ENCODE measurements at regions not wholly inside any gene's neighbourhood (a gene's known extent, or its start where the extent isn't known, plus 50 kb on each side); places are given as distances from the start of the nearest gene placed in this dataset.

DNA sequence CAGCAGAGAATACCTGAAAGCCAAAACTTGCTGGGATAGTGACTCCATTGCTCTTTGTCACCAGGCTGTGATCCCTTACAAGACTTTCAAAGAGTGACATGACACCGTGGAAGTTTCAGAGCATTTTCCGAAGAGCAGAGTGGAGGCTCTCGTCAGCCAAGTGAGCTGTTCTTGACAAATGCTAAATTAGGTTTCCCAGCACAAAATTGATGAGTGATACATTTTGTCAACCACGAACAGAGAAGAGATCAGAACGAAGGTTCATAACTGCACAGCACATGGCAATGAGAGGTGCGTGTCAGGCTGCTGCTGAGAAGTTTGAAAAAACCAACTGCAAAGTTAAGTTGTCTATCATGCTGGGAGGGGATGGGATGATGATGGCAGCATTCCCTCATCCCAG is 184.4 kb upstream of the C1orf174 start:
- no peaks in the 10 kb centered on the region for H3K4me1 Mint-ChIP-seq (ENCODE audit: insufficient read depth, unreplicated experiment)

DNA sequence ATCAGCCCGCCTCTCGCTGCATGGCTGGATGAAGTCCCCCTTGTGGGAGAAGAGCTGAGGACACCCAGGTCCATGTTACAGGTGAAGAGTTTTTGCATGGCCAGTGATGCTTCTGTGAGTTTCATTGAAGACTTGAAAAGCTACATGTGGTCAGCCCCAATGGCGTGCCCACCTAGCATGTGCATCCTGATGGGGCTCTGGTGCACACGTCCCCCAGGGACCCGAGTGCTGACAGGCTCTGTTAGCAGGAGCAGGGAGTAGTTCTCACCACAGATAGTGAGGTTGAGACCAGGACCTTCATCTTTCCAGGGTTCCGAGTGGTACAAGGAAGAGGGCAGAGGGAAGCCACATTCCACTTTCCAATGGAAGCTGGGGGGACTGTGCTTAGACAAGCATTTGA is 184.8 kb upstream of the C1orf174 start:
- BruUV-seq (replicated peaks), result no TSS peak
- intact Hi-C loops (cut with micrococcal nuclease), result no loop called here
- no peaks in the 10 kb centered on the region for H3K36me3 Mint-ChIP-seq (ENCODE audit: insufficient read depth, unreplicated experiment)
- no peaks in the 10 kb centered on the region for H3K27me3 Mint-ChIP-seq (ENCODE audit: insufficient read depth, unreplicated experiment)
- TF ChIP-seq, protein P1, sequence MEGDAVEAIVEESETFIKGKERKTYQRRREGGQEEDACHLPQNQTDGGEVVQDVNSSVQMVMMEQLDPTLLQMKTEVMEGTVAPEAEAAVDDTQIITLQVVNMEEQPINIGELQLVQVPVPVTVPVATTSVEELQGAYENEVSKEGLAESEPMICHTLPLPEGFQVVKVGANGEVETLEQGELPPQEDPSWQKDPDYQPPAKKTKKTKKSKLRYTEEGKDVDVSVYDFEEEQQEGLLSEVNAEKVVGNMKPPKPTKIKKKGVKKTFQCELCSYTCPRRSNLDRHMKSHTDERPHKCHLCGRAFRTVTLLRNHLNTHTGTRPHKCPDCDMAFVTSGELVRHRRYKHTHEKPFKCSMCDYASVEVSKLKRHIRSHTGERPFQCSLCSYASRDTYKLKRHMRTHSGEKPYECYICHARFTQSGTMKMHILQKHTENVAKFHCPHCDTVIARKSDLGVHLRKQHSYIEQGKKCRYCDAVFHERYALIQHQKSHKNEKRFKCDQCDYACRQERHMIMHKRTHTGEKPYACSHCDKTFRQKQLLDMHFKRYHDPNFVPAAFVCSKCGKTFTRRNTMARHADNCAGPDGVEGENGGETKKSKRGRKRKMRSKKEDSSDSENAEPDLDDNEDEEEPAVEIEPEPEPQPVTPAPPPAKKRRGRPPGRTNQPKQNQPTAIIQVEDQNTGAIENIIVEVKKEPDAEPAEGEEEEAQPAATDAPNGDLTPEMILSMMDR (IDR thresholded peaks at IDR 0.05; ENCODE audit: unreplicated experiment), result no peak
- H3K27ac Mint-ChIP-seq (ENCODE audit: low read depth, unreplicated experiment), result no peak overlapping the region
- CTCF ChIA-PET, result interaction anchor here (0.5 to 0.6 kb wide), 2 partner anchors 228 to 343 kb away, joined by 3 to 4 read pairs; partner anchors contain the start of genes CEP104 and DFFB
- POLR2A ChIA-PET, result no interaction called here
- peaks cover 19% of the 10 kb centered on the region for H3K9me3 Mint-ChIP-seq (ENCODE audit: unreplicated experiment)
- H3K4me1 Mint-ChIP-seq (ENCODE audit: insufficient read depth, unreplicated experiment), result no peaks in the 10 kb centered on the region
- DNase-seq (ENCODE audit: unreplicated experiment), result no peak
- no peak overlapping the region for H3K4me3 Mint-ChIP-seq (ENCODE audit: unreplicated experiment)

More for the DNA sequence above, 184.4 kb upstream of the C1orf174 start:
- H3K36me3 Mint-ChIP-seq (ENCODE audit: insufficient read depth, unreplicated experiment), result no peaks in the 10 kb centered on the region
- no peaks in the 10 kb centered on the region for H3K27me3 Mint-ChIP-seq (ENCODE audit: insufficient read depth, unreplicated experiment)
- H3K27ac Mint-ChIP-seq (ENCODE audit: low read depth, unreplicated experiment), result no peak overlapping the region
- H3K4me3 Mint-ChIP-seq (ENCODE audit: unreplicated experiment), result no peak overlapping the region
- DNase-seq (ENCODE audit: unreplicated experiment), result no peak
- intact Hi-C loops (cut with micrococcal nuclease), result no loop called here
- TF ChIP-seq, protein P1 (IDR thresholded peaks at IDR 0.05; ENCODE audit: unreplicated experiment), result no peak
- ChIA-PET CTCF (no interaction called here), POLR2A (no interaction called here)
- no TSS peak for BruUV-seq (replicated peaks)
- H3K9me3 Mint-ChIP-seq (ENCODE audit: unreplicated experiment), result peaks cover 21% of the 10 kb centered on the region

DNA sequence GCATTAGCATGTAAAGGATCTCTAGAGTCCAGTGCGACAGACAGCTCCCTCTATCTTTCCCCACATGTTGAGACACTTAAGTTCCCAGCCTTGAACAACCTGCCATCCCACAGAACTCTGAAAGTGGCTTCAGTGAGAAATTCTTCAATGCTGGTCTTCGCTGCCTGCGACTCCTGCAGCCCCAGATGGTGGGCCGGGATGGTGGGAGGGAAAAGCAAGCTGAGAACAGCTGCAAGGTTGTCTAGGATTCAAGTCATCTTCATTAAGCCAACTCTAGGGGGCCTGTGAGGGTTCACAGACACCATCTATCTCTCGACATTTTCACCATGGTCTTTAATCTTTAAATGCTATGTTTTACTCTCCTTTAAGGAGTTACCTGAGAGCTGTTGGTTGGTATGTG is 185.5 kb upstream of the C1orf174 start:
- CTCF ChIA-PET, result interaction anchor here (0.5 kb wide), 1 partner anchor 228 kb away, joined by 4 read pairs; the partner anchor contains the start of genes CEP104 and DFFB
- no peaks in the 10 kb centered on the region for H3K36me3 Mint-ChIP-seq (ENCODE audit: insufficient read depth, unreplicated experiment)
- TF ChIP-seq, protein P1 (IDR thresholded peaks at IDR 0.05; ENCODE audit: unreplicated experiment), result no peak
- no peaks in the 10 kb centered on the region for H3K27me3 Mint-ChIP-seq (ENCODE audit: insufficient read depth, unreplicated experiment)
- BruUV-seq (replicated peaks), result no TSS peak
- no peaks in the 10 kb centered on the region for H3K4me1 Mint-ChIP-seq (ENCODE audit: insufficient read depth, unreplicated experiment)
- H3K4me3 Mint-ChIP-seq (ENCODE audit: unreplicated experiment), result no peak overlapping the region
- no peak overlapping the region for H3K27ac Mint-ChIP-seq (ENCODE audit: low read depth, unreplicated experiment)
- POLR2A ChIA-PET, result no interaction called here
- H3K9me3 Mint-ChIP-seq (ENCODE audit: unreplicated experiment), result peaks cover 14% of the 10 kb centered on the region
- intact Hi-C loops (cut with micrococcal nuclease), result no loop called here
- no peak for DNase-seq (ENCODE audit: unreplicated experiment)

DNA sequence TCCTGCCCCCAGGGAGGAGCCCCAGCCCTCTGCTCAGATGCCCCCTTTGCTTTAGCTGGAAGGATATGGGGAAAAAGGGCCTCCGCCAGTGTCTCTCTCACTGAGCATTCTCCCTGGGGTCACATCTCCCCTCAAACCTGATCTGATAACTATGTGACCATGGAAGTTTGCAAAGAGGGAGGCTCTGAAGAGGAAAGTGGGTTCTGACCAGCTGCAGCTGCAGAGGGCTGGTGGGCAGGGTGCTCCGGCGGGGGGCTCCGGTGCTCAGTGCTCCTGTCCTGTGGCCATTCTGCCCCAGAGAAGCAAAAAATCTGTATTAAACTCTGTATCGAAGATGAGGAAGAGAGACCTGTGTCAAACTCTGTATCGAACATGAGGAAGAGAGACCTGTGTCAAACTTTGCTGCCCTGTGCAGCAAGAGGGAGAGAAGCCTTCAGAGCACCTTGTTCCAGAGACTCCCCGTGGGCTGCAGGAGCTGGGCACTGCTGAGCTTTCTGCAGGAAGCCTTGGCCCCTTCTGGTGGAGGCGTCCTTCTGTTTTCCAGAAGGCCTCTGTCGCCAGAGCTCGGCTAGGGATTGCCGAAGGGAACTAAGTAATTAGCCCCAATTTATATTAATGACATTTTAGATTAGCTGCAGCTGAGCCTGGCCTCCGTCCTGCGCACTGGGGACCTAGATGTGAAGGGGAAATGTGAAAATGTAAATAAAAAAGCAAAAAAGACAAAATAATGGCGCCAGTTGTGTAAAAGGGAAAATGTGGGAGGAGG is 186.2 kb upstream of the C1orf174 start:
- BruUV-seq (replicated peaks), result no TSS peak
- ChIA-PET POLR2A (no interaction called here), CTCF (no interaction called here)
- no peak overlapping the region for H3K4me3 Mint-ChIP-seq (ENCODE audit: unreplicated experiment)
- H3K27ac Mint-ChIP-seq (ENCODE audit: low read depth, unreplicated experiment), result no peak overlapping the region
- intact Hi-C loops (cut with micrococcal nuclease), result no loop called here
- H3K27me3 Mint-ChIP-seq (ENCODE audit: insufficient read depth, unreplicated experiment), result no peaks in the 10 kb centered on the region
- H3K4me1 Mint-ChIP-seq (ENCODE audit: insufficient read depth, unreplicated experiment), result no peaks in the 10 kb centered on the region
- TF ChIP-seq, protein P1 (IDR thresholded peaks at IDR 0.05; ENCODE audit: unreplicated experiment), result no peak
- H3K9me3 Mint-ChIP-seq (ENCODE audit: unreplicated experiment), result peaks cover 7% of the 10 kb centered on the region
- H3K36me3 Mint-ChIP-seq (ENCODE audit: insufficient read depth, unreplicated experiment), result no peaks in the 10 kb centered on the region
- DNase-seq (ENCODE audit: unreplicated experiment), result no peak

All from MCF 10A (cell line).